HepG2 (cell line): ENCODE measurements at regions not wholly inside any gene's neighbourhood (a gene's known extent, or its start where the extent isn't known, plus 50 kb on each side); places are given as distances from the start of the nearest gene placed in this dataset.

ENCODE experiments used
- CTCF ChIP-seq: sonication (generic); formaldehyde crosslinking; IDR thresholded peaks from 2 replicates; pipeline ENCODE4 v1.5.0; 2020; ENCODE audit warnings: mild to moderate bottlenecking, missing genetic modification reagents, moderate library complexity
- PBX3 ChIP-seq: sonication (generic); formaldehyde crosslinking; IDR thresholded peaks from 2 replicates; pipeline ENCODE4 v1.8.1; 2023; ENCODE audit warnings: missing genetic modification reagents, inconsistent platforms, borderline replicate concordance
- ZFP91 ChIP-seq: sonication (generic); formaldehyde crosslinking; IDR thresholded peaks from 2 replicates; pipeline ENCODE4 v1.9.0; 2022; ENCODE audit warnings: missing genetic modification reagents, mild to moderate bottlenecking, borderline replicate concordance

GRCh38 chr6:147768969-147769368, 260.5 kb downstream of the SAMD5 start:
- no peak for TF ChIP-seq CTCF (CRISPR knock-in tag)
- no peak for TF ChIP-seq PBX3 (CRISPR knock-in tag)
- TF ChIP-seq ZFP91, result no peak
